ENCODE measurements at regions not wholly inside any gene's neighbourhood (a gene's known extent, or its start where the extent isn't known, plus 50 kb on each side); places are given as distances from the start of the nearest gene placed in this dataset.
"Not testable (repeated sequence)": the region's sequence is repeated elsewhere in the genome, so short reads cannot be mapped to it uniquely, and the experiment has no call there.

DNA sequence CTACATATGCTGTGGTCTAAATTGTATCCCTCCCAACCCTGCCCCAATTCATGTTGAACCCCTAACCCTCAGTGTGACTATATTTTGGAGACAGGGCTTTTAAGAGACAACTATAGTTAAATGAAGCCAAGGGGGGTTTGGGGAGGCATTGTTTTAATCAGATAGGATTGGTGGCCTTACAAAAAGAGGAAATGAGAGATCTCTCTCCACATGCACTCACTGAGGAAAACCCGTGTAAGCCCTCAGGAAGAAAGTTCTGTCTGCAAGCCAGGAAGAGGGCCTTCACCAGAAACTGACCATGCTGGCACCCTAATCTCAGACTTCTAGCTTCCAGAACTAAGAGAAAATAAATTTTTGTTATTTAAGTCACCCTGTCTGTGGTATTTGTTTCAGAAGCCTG, 276.7 kb downstream of the KIF20B start:
- Histone ChIP-seq H3K4me1 (peaks cover 0 to 5% (median 0%) of the 10 kb centered on the region in 3 donors), H3K9me3 (no peaks in the 10 kb centered on the region), H3K36me3 (no peaks in the 10 kb centered on the region), H3K27ac (no peak overlapping the region), H3K4me3 (no peak overlapping the region), H3K27me3 (no peaks in the 10 kb centered on the region)
- no peak for DNase-seq
- intact Hi-C loops (cut with DNase I), result no loop called here
- TF ChIP-seq, protein P1, sequence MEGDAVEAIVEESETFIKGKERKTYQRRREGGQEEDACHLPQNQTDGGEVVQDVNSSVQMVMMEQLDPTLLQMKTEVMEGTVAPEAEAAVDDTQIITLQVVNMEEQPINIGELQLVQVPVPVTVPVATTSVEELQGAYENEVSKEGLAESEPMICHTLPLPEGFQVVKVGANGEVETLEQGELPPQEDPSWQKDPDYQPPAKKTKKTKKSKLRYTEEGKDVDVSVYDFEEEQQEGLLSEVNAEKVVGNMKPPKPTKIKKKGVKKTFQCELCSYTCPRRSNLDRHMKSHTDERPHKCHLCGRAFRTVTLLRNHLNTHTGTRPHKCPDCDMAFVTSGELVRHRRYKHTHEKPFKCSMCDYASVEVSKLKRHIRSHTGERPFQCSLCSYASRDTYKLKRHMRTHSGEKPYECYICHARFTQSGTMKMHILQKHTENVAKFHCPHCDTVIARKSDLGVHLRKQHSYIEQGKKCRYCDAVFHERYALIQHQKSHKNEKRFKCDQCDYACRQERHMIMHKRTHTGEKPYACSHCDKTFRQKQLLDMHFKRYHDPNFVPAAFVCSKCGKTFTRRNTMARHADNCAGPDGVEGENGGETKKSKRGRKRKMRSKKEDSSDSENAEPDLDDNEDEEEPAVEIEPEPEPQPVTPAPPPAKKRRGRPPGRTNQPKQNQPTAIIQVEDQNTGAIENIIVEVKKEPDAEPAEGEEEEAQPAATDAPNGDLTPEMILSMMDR (IDR thresholded peaks at IDR 0.05), result no peak
- TF ChIP-seq POLR2A (IDR thresholded peaks at IDR 0.05), result no peak
- WGBS, 2 donors, result 60 to 73% methylated on average over 1 of the region's 1 CpG

DNA sequence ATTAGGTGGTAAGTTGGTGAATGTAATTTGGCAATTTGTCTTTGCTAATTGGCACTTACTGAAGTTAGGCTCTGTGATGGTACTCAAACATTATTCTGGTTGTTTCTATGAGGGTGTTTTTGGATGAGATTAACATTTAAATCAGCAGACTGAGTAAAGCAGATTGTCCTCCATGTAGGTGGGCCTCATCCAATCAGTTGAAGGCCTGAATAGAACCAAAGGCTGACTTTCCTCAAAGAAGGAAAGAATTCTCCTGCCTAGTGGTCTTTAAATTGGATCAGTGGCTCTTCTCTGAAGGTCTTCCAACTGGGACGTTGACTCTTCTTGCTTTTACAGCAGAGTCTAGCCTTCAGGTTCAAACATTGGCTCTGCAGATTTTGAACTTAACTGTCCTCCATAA, 278.3 kb downstream of the KIF20B start:
- H3K9me3 ChIP-seq, result no peaks in the 10 kb centered on the region
- no peak overlapping the region for H3K27ac ChIP-seq
- intact Hi-C loops (cut with DNase I), result no loop called here
- no peaks in the 10 kb centered on the region for H3K27me3 ChIP-seq
- H3K4me1 ChIP-seq, result peaks cover 0 to 5% (median 0%) of the 10 kb centered on the region in 3 donors
- H3K36me3 ChIP-seq, result no peaks in the 10 kb centered on the region
- no peak for TF ChIP-seq POLR2A (IDR thresholded peaks at IDR 0.05)
- TF ChIP-seq, protein P1 (IDR thresholded peaks at IDR 0.05), result no peak
- no peak for DNase-seq
- 67 to 72% methylated on average over 1 of the region's 1 CpG for WGBS, 2 donors
- no peak overlapping the region for H3K4me3 ChIP-seq

DNA sequence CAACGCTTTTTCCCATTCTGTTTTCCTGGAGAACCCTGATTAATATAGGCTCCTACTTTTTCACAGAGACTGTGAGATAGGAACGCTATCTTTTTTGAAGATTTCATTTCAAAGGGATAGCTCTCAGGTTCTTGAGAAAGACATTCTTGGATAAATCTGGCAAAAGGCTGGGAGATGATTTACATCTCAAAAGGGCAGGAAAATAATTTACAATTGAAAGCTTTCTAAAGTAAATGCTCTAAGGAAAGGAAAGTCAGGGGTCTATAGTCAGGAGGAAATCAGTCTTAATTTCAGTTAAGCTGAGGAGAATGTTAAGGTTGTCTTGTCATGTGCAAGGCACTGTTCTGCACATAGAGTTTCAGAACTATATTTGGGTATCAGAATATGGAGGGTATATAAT, 278.8 kb downstream of the KIF20B start:
- no peaks in the 10 kb centered on the region for H3K27me3 ChIP-seq
- TF ChIP-seq POLR2A (IDR thresholded peaks at IDR 0.05), result no peak
- TF ChIP-seq, protein P1 (IDR thresholded peaks at IDR 0.05), result no peak
- 78 to 79% methylated on average over 2 of the region's 2 CpGs for WGBS, 2 donors
- H3K4me3 ChIP-seq, result no peak overlapping the region
- peaks cover 0 to 5% (median 0%) of the 10 kb centered on the region in 3 donors for H3K4me1 ChIP-seq
- no peaks in the 10 kb centered on the region for H3K36me3 ChIP-seq
- H3K9me3 ChIP-seq, result no peaks in the 10 kb centered on the region
- intact Hi-C loops (cut with DNase I), result no loop called here
- DNase-seq, result no peak
- H3K27ac ChIP-seq, result no peak overlapping the region

DNA sequence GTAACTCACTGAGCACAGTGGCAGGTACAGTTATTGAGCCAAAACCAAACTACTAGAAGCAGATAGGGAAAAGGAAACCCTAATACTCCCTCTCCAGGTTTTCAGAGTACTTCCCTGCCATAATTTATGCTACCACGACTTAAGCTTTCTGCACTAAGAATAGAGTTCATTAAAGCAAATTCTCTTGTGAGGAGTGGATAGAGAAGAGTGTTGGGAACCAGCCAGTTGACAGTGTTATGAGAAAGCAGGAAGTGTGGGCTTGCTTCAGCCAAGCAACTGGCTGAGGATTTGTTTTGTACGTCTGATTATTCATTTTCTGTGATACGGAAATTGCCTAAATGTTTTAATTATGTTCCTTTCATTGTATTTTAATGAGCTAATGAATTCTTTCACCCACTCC, 280.5 kb downstream of the KIF20B start:
- intact Hi-C loops (cut with DNase I), result no loop called here
- no peak for DNase-seq
- WGBS, 2 donors, result 2 to 6% methylated on average over 3 of the region's 3 CpGs
- H3K27ac ChIP-seq, result no peak overlapping the region
- no peak overlapping the region for H3K4me3 ChIP-seq
- TF ChIP-seq, protein P1 (IDR thresholded peaks at IDR 0.05), result no peak
- no peak for TF ChIP-seq POLR2A (IDR thresholded peaks at IDR 0.05)
- H3K36me3 ChIP-seq, result no peaks in the 10 kb centered on the region
- H3K4me1 ChIP-seq, result peaks cover 0 to 5% (median 0%) of the 10 kb centered on the region in 3 donors
- no peaks in the 10 kb centered on the region for H3K27me3 ChIP-seq
- no peaks in the 10 kb centered on the region for H3K9me3 ChIP-seq

DNA sequence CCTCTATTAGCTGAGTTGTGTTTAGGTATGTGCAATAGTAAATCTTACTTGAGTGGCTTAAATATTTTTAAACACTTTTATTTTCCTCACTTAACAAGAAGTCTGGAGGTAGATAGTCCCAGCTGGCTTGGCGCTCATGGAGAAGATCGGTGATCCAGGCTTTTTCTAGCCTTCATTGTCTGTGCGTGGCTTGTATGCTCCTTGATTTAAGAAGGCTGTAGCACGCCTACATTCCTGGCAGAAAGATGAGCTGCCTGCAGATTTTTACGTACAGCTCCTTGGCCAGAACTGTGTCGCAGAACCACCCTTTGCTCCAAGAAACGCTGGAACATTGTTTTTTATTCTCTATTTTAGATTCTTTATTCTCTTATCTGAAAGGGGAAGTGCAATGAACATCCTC, 284.1 kb downstream of the KIF20B start:
- H3K27ac ChIP-seq, result no peak overlapping the region
- no peak for TF ChIP-seq POLR2A (IDR thresholded peaks at IDR 0.05)
- TF ChIP-seq, protein P1 (IDR thresholded peaks at IDR 0.05), result no peak
- H3K4me1 ChIP-seq, result peaks cover 0 to 5% (median 0%) of the 10 kb centered on the region in 3 donors
- 72 to 78% methylated on average over 7 of the region's 7 CpGs for WGBS, 2 donors
- no peak overlapping the region for H3K4me3 ChIP-seq
- H3K36me3 ChIP-seq, result no peaks in the 10 kb centered on the region
- DNase-seq, result no peak
- no peaks in the 10 kb centered on the region for H3K9me3 ChIP-seq
- no peaks in the 10 kb centered on the region for H3K27me3 ChIP-seq
- intact Hi-C loops (cut with DNase I), result no loop called here

DNA sequence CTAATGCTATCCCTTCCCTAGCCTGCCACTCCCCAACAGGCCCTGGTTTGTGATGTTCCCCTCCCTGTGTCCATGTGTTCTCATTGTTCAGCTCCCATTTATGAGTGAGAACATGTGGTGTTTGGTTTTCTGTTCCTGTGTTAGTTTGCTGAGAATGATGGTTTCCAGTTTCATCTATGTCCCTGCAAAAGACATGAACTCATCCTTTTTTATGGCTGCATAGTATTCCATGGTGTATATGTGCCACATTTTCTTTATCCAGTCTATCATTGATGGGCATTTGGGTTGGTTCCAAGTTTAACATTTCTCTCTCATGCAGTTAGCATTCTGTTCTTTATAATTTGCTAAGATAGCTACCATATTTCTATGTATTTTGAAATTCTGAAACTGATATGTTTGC, 287.0 kb downstream of the KIF20B start:
- intact Hi-C loops (cut with DNase I); H3K4me3 ChIP-seq: not testable (repeated sequence)

More for the DNA sequence above, 287.0 kb downstream of the KIF20B start:
- not testable (repeated sequence) for H3K27ac ChIP-seq, H3K4me1 ChIP-seq, H3K27me3 ChIP-seq, H3K36me3 ChIP-seq, DNase-seq, H3K9me3 ChIP-seq
